Endothelial cell of umbilical vein (primary cell): ENCODE measurements at regions not wholly inside any gene's neighbourhood (a gene's known extent, or its start where the extent isn't known, plus 50 kb on each side); places are given as distances from the start of the nearest gene placed in this dataset.

Experiments
- BruUV-seq: library from RNA; stranded (reverse); fragments of 400-500 nt; replicated peaks from 2 replicates; lab custom pipeline; 2021; lab: Mats Ljungman, UMichigan
- CTCF ChIA-PET: fragments of 300-600, 350-600 bp; sonication (Branson Sonifier 250); formaldehyde crosslinking; loops from one replicate; lab custom pipeline; 2021; ENCODE audit warnings: antibody characterized with exemption, inconsistent platforms; lab: Charles Lee
- POLR2A ChIA-PET: fragments of 300-600, 350-600 bp; sonication (Branson Sonifier 250); formaldehyde crosslinking; loops from one replicate; lab custom pipeline; 2021; ENCODE audit warnings: antibody characterized with exemption, inconsistent platforms; lab: Charles Lee
- DNase-seq: peaks from one replicate; pipeline ENCODE4 v3.0.0-alpha.2; 2011; ENCODE audit warnings: low read depth, low spot score
- FAIRE-seq: peaks from 2 replicates; lab custom pipeline; 2011; peaks lifted over from hg19 to GRCh38; lab: Jason Lieb, UNC
- H2AFZ ChIP-seq: 2 replicates; pipeline ENCODE4 v1.6.0; 2012; ENCODE audit warnings: low read depth, low read length, control low read depth, inconsistent platforms
- H3K27ac ChIP-seq: 2 replicates; pipeline ENCODE4 v1.5.1; 2011; ENCODE audit warnings: low read depth, mild to moderate bottlenecking, control low read depth, low read length, moderate library complexity; ENCODE audit not compliant: insufficient read depth
- H3K27me3 ChIP-seq, 2 experiments: 2 replicates each; pipeline versions ENCODE4 v1.6.0 to v1.6.1; 2011; ENCODE audit warnings: low read length in 2 of 2, mixed read lengths in 1 of 2; ENCODE audit not compliant: control insufficient read depth in 2 of 2, insufficient read depth in 2 of 2
- H3K36me3 ChIP-seq, 2 experiments: 2 replicates in 1 of 2; 3 replicates in 1 of 2; pipeline ENCODE4 v1.5.1; 2011; ENCODE audit warnings: low read length in 2 of 2, mild to moderate bottlenecking in 1 of 2, moderate library complexity in 1 of 2; ENCODE audit not compliant: control insufficient read depth in 2 of 2, insufficient read depth in 2 of 2; ENCODE audit errors: extremely low read depth in 1 of 2
- H3K4me1 ChIP-seq: 3 replicates; pipeline ENCODE4 v1.5.1; 2011; ENCODE audit warnings: mild to moderate bottlenecking, low read length; ENCODE audit not compliant: control insufficient read depth, insufficient read depth; ENCODE audit errors: extremely low read depth
- H3K4me2 ChIP-seq: 2 replicates; pipeline ENCODE4 v1.6.1; 2011; ENCODE audit warnings: low read length, control low read depth, mixed read lengths; ENCODE audit not compliant: insufficient read depth
- H3K4me3 ChIP-seq, 3 experiments: fragments of 200-600 bp in 1 of 3; sonication (generic), shearing (Covaris generic) in 1 of 3; replicated peaks in 1 of 3; 2 replicates each; pipeline ENCODE4 v1.5.1; 2011 to 2016; ENCODE audit warnings: control low read depth in 3 of 3, low read length in 3 of 3, mild to moderate bottlenecking in 2 of 3, inconsistent platforms in 1 of 3, low read depth in 1 of 3, moderate library complexity in 1 of 3; ENCODE audit not compliant: insufficient read depth in 1 of 3
- H3K79me2 ChIP-seq: 2 replicates; pipeline ENCODE4 v1.6.0; 2012; ENCODE audit warnings: low read length, inconsistent platforms; ENCODE audit not compliant: control insufficient read depth, insufficient read depth
- H3K9ac ChIP-seq: replicated peaks from 2 replicates; pipeline ENCODE3; 2011; ENCODE audit warnings: low read length, control low read depth; ENCODE audit not compliant: insufficient read depth; ENCODE audit errors: extremely low read depth
- H3K9me1 ChIP-seq: replicated peaks from 3 replicates; pipeline ENCODE4 v1.6.0; 2011; ENCODE audit warnings: mild to moderate bottlenecking, low read length; ENCODE audit not compliant: control insufficient read depth, insufficient read depth; ENCODE audit errors: extremely low read depth
- H3K9me3 ChIP-seq: replicated peaks from 2 replicates; pipeline ENCODE4 v1.5.1; 2012; ENCODE audit warnings: low read length, inconsistent platforms; ENCODE audit not compliant: control insufficient read depth, insufficient read depth
- H4K20me1 ChIP-seq: replicated peaks from 2 replicates; pipeline ENCODE3; 2011; ENCODE audit warnings: mild to moderate bottlenecking, low read length; ENCODE audit not compliant: control insufficient read depth, insufficient read depth; ENCODE audit errors: extremely low read depth
- CTCF ChIP-seq, 2 donors: IDR thresholded peaks; 1 replicate in 1 of 2; 2 replicates in 1 of 2; pipeline ENCODE4 v1.5.1; 2011; ENCODE audit warnings: low read length in 2 of 2, mild to moderate bottlenecking in 2 of 2, moderate library complexity in 2 of 2, control low read depth in 1 of 2, inconsistent platforms in 1 of 2, low read depth in 1 of 2; ENCODE audit not compliant: insufficient read depth in 1 of 2; ENCODE audit errors: extremely low read depth in 1 of 2
- EZH2 ChIP-seq: IDR thresholded peaks from 2 replicates; pipeline ENCODE4 v1.6.1; 2012; ENCODE audit warnings: borderline replicate concordance, low read depth, mild to moderate bottlenecking, moderate library complexity, low read length, inconsistent platforms; ENCODE audit not compliant: severe bottlenecking
- FOS ChIP-seq: IDR thresholded peaks from 2 replicates; pipeline ENCODE4 v1.6.1; 2011; ENCODE audit warnings: mild to moderate bottlenecking, low read length, moderate library complexity, borderline replicate concordance; ENCODE audit not compliant: insufficient read depth
- GATA2 ChIP-seq: IDR thresholded peaks from 2 replicates; pipeline ENCODE4 v1.7.0; 2011; ENCODE audit warnings: low read depth, mild to moderate bottlenecking, moderate library complexity, mixed read lengths, low read length; ENCODE audit not compliant: insufficient read length, insufficient read depth
- JUN ChIP-seq: IDR thresholded peaks from 2 replicates; pipeline ENCODE4 v1.6.1; 2011; ENCODE audit warnings: borderline replicate concordance, low read depth; ENCODE audit not compliant: insufficient read length, insufficient read depth
- MAX ChIP-seq: IDR thresholded peaks from 2 replicates; pipeline ENCODE4 v1.6.1; 2011; ENCODE audit not compliant: insufficient read depth, insufficient read length
- MYC ChIP-seq: IDR thresholded peaks from one replicate; pipeline ENCODE4 v1.6.1; 2011; ENCODE audit warnings: mild to moderate bottlenecking, low read depth, low read length
- POLR2A ChIP-seq: IDR thresholded peaks from 2 replicates; pipeline ENCODE4 v1.6.1; 2012; ENCODE audit warnings: low read depth, mild to moderate bottlenecking, control low read depth, low read length
- POLR2AphosphoS5 ChIP-seq: IDR thresholded peaks from 2 replicates; pipeline ENCODE4 v1.6.1; 2012; ENCODE audit warnings: low read depth, mild to moderate bottlenecking, control low read depth, low read length, moderate library complexity; ENCODE audit not compliant: insufficient read depth
- dilution Hi-C: fragments of 300-500 bp; cut with MboI; formaldehyde crosslinking; loops from one replicate; pipeline ENCODE4 v1.15.0; 2019; ENCODE audit warnings: low sequenced_read_pairs; ENCODE audit not compliant: extremely low pct_ligation_motif_present
- intact Hi-C: fragments of 100-400 bp; cut with micrococcal nuclease; formaldehyde crosslinking; loops from one replicate; pipeline ENCODE4 v1.10.0; 2022

- H3K9me1 ChIP-seq: no peaks in the 10 kb centered on the region
- TF ChIP-seq JUN (no peak), MYC (no peak), GATA2 (no peak)
- H3K4me3 ChIP-seq: no peak overlapping the region
- ChIA-PET CTCF (interaction anchor here (1.1 to 4.5 kb wide), 2 partner anchors 10 to 21 kb away, joined by 3 to 16 read pairs; no protein-coding TSS in a partner anchor), POLR2A (no interaction called here)
- no peaks in the 10 kb centered on the region for H3K27me3 ChIP-seq
- FAIRE-seq (no peak), DNase-seq (no peak)
- H3K9me3 ChIP-seq: no peaks in the 10 kb centered on the region
- dilution Hi-C loops (no loop called here), intact Hi-C loops (no loop called here)
- no peak overlapping the region for H3K4me2 ChIP-seq
- H3K4me1 ChIP-seq: no peaks in the 10 kb centered on the region
- H3K27ac ChIP-seq: no peak overlapping the region
- BruUV-seq: no TSS peak
- H3K36me3 ChIP-seq: no peaks in the 10 kb centered on the region
- no peak overlapping the region for H3K9ac ChIP-seq
- no peak overlapping the region for H2AFZ ChIP-seq
- no peaks in the 10 kb centered on the region for H3K79me2 ChIP-seq
- no peaks in the 10 kb centered on the region for H4K20me1 ChIP-seq
These were observed 186.9 kb downstream of the EMP1 start for GRCh38 chr12:13383379-13383778.

DNA sequence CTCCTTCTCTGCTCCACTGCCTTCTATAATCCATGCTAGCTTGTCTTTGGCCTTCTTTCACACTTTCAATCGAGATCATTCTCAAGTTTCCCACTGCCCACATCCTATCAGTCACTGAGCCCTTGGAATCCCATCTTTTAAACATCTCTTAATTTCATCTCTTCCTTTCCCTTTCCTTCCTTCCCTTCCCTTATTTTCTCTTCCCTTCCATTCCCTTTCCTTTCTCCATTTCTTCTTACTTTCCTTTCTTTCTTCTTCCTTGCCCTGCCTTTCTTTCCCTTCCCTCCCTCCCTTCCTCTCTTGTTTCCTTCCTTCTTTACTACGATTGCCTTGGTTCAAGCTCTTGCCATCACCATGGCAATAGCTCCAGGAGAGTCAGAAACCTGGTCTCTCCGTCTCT, 183.8 kb downstream of the EMP1 start:
- no TSS peak for BruUV-seq
- Histone ChIP-seq H3K9ac (no peak overlapping the region), H3K36me3 (no peaks in the 10 kb centered on the region), H3K27me3 (no peaks in the 10 kb centered on the region), H3K4me3 (no peak overlapping the region), H3K27ac (no peak overlapping the region), H3K9me3 (no peaks in the 10 kb centered on the region), H3K79me2 (no peaks in the 10 kb centered on the region), H3K9me1 (no peaks in the 10 kb centered on the region), H3K4me2 (no peak overlapping the region), H4K20me1 (no peaks in the 10 kb centered on the region), H3K4me1 (no peaks in the 10 kb centered on the region), H2AFZ (no peak overlapping the region)
- DNase-seq: no peak
- intact Hi-C loops (no loop called here), dilution Hi-C loops (no loop called here)
- TF ChIP-seq JUN (no peak), POLR2A (no peak), POLR2AphosphoS5 (no peak), MYC (no peak), FOS (no peak), MAX (no peak), CTCF (IDR thresholded peaks at IDR 0.05; ENCODE audit: extremely low read depth in 1 of 2, insufficient read depth in 1 of 2, low read depth in 1 of 2, low read length in 2 of 2) (no peak), EZH2 (no peak), GATA2 (no peak)
- ChIA-PET CTCF (interaction anchor here (1.8 to 4.5 kb wide), 2 partner anchors 18 to 125 kb away, joined by 4 to 16 read pairs; no protein-coding TSS in a partner anchor), POLR2A (no interaction called here)
- FAIRE-seq: no peak
